GM12891 (cell line): ENCODE measurements at regions not wholly inside any gene's neighbourhood (a gene's known extent, or its start where the extent isn't known, plus 50 kb on each side); places are given as distances from the start of the nearest gene placed in this dataset.
A peak's percentile ranks its signal among the peaks of the same experiment; 100 is the strongest.

ENCODE experiments used
- DNase-seq: peaks from one replicate; pipeline ENCODE4 v3.0.0; 2011; ENCODE audit warnings: low spot score; ENCODE audit not compliant: insufficient read length
- FAIRE-seq: peaks from 2 replicates; lab custom pipeline; 2011; peaks lifted over from hg19 to GRCh38; lab: Jason Lieb, UNC
- PAX5 ChIP-seq: IDR thresholded peaks from 2 replicates; pipeline ENCODE4 v1.6.1; 2011; ENCODE audit warnings: low read length, moderate library complexity, mild to moderate bottlenecking; ENCODE audit not compliant: insufficient read depth, severe bottlenecking
- POLR2A ChIP-seq: IDR thresholded peaks from 2 replicates; pipeline ENCODE4 v1.6.1; 2011; ENCODE audit warnings: low read depth, low read length, control low read depth
- POLR2AphosphoS5 ChIP-seq: IDR thresholded peaks from 2 replicates; pipeline ENCODE4 v1.6.1; 2011; ENCODE audit warnings: low read depth, low read length, control low read depth
- POU2F2 ChIP-seq: IDR thresholded peaks from 2 replicates; pipeline ENCODE4 v1.6.1; 2011; ENCODE audit warnings: low read depth, mild to moderate bottlenecking, control low read depth, low read length, moderate library complexity
- SPI1 ChIP-seq: IDR thresholded peaks from 2 replicates; pipeline ENCODE4 v1.6.1; 2011; ENCODE audit warnings: low read depth, low read length, control low read depth
- TAF1 ChIP-seq: IDR thresholded peaks from 2 replicates; pipeline ENCODE4 v1.6.1; 2011; ENCODE audit warnings: low read depth, low read length, control low read depth

GRCh38 chr4:31343061-31343460 lies 622.9 kb downstream of the PCDH7 start:
- no peak for TF ChIP-seq PAX5
- no peak for TF ChIP-seq TAF1
- no peak for TF ChIP-seq SPI1
- no peak for TF ChIP-seq POU2F2
- TF ChIP-seq POLR2AphosphoS5, result no peak
- TF ChIP-seq POLR2A, result no peak
- DNase-seq (no peak), FAIRE-seq (no peak)

GRCh38 chr4:31349907-31350306 lies 629.7 kb downstream of the PCDH7 start:
- TF ChIP-seq POLR2AphosphoS5, result no peak
- TF ChIP-seq TAF1, result no peak
- no peak for TF ChIP-seq PAX5
- TF ChIP-seq SPI1, result no peak
- no peak for TF ChIP-seq POU2F2
- TF ChIP-seq POLR2A, result no peak
- FAIRE-seq (no peak), DNase-seq (no peak)

GRCh38 chr4:31351695-31352094 lies 631.5 kb downstream of the PCDH7 start:
- TF ChIP-seq POLR2AphosphoS5, result no peak
- no peak for TF ChIP-seq SPI1
- TF ChIP-seq POU2F2, result no peak
- no peak for TF ChIP-seq PAX5
- FAIRE-seq, result no peak
- DNase-seq, result no peak

GRCh38 chr4:31356839-31357238 lies 636.7 kb downstream of the PCDH7 start:
- no peak for TF ChIP-seq POLR2A
- no peak for TF ChIP-seq TAF1
- DNase-seq (no peak), FAIRE-seq (no peak)

- FAIRE-seq, result no peak
- TF ChIP-seq SPI1 (no peak), POLR2AphosphoS5 (no peak), PAX5 (no peak), TAF1 (no peak), POU2F2 (no peak), POLR2A (no peak)
- no peak for DNase-seq
Measured at GRCh38 chr4:31360786-31361185, 640.6 kb downstream of the PCDH7 start.

- TF ChIP-seq PAX5 (no peak), POLR2A (no peak), SPI1 (no peak), POU2F2 (no peak), POLR2AphosphoS5 (no peak), TAF1 (no peak)
- no peak for DNase-seq
- no peak for FAIRE-seq
Measured at GRCh38 chr4:31362756-31363155, 642.6 kb downstream of the PCDH7 start.

- no peak for FAIRE-seq
- no peak for DNase-seq
- TF ChIP-seq POLR2A (no peak), SPI1 (no peak), TAF1 (no peak), POU2F2 (no peak), POLR2AphosphoS5 (no peak), PAX5 (no peak)
Measured at GRCh38 chr4:31365006-31365690, 645.0 kb downstream of the PCDH7 start.

GRCh38 chr4:31366041-31366440 lies 645.9 kb downstream of the PCDH7 start:
- TF ChIP-seq POLR2A (no peak), POU2F2 (no peak), PAX5 (no peak), POLR2AphosphoS5 (no peak), TAF1 (no peak), SPI1 (no peak)
- DNase-seq, result no peak
- no peak for FAIRE-seq

GRCh38 chr4:31370866-31371465 lies 650.8 kb downstream of the PCDH7 start:
- peak; percentile 1 for DNase-seq
- no peak for TF ChIP-seq PAX5
- TF ChIP-seq SPI1, result no peak
- TF ChIP-seq POU2F2, result no peak
- TF ChIP-seq POLR2A, result no peak
- no peak for TF ChIP-seq POLR2AphosphoS5
- FAIRE-seq, result peak; percentile 90
